ENCODE measurements at regions not wholly inside any gene's neighbourhood (a gene's known extent, or its start where the extent isn't known, plus 50 kb on each side); places are given as distances from the start of the nearest gene placed in this dataset.

DNA sequence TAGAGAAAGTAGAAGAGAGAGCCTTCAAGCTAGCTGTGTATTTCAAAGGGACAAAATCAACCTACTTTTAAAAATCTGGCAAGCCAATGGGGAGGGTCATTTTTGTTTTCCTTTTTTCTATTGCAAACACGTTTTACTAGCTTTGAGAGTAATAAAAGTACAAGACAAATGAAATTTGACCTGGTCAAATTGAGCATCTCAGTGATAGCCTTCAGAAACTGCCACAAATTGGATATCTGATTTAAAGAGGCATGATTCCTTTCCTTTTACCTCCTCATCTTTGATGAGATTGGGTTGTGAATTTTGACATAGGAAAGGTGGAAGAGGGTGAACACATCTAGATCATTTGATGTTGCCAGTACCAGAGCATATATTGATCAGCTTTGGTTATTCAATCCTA lies 53.6 kb upstream of the RBMS3 start:
- H3K27ac ChIP-seq (ENCODE audit: low read length), result no peak overlapping the region
- CTCF ChIA-PET, result no interaction called here

More for the DNA sequence above, 53.6 kb upstream of the RBMS3 start:
- Histone ChIP-seq H3K4me1 (ENCODE audit: insufficient read depth, low read length) (no peaks in the 10 kb centered on the region), H4K20me1 (ENCODE audit: low read length) (no peaks in the 10 kb centered on the region), H3K9ac (ENCODE audit: low read length) (no peak overlapping the region), H3K9me3 (ENCODE audit: low read length) (no peaks in the 10 kb centered on the region), H2AFZ (ENCODE audit: low read length) (no peak overlapping the region), H3K36me3 (ENCODE audit: low read depth, low read length) (no peaks in the 10 kb centered on the region), H3K9me2 (replicated peaks; ENCODE audit: low read length) (no peaks in the 10 kb centered on the region), H3K79me2 (ENCODE audit: low read length) (no peaks in the 10 kb centered on the region), H3F3A (ENCODE audit: low read length, unreplicated experiment) (no peaks in the 10 kb centered on the region), H3K4me2 (ENCODE audit: low read length) (no peak overlapping the region), H3K27me3 (ENCODE audit: low read length) (no peaks in the 10 kb centered on the region), H3K4me3 (ENCODE audit: low read length) (no peak overlapping the region)
- BruUV-seq (replicated peaks), result no TSS peak
- intact Hi-C loops (cut with micrococcal nuclease), result no loop called here
- POLR2A ChIA-PET (ENCODE audit: unreplicated experiment), result no interaction called here
- TF ChIP-seq EZH2 (IDR thresholded peaks at IDR 0.05; ENCODE audit: low read length, unreplicated experiment) (no peak), EZH2phosphoT487 (IDR thresholded peaks at IDR 0.05; ENCODE audit: borderline replicate concordance, low read length) (no peak)
- TF ChIP-seq, protein P1, sequence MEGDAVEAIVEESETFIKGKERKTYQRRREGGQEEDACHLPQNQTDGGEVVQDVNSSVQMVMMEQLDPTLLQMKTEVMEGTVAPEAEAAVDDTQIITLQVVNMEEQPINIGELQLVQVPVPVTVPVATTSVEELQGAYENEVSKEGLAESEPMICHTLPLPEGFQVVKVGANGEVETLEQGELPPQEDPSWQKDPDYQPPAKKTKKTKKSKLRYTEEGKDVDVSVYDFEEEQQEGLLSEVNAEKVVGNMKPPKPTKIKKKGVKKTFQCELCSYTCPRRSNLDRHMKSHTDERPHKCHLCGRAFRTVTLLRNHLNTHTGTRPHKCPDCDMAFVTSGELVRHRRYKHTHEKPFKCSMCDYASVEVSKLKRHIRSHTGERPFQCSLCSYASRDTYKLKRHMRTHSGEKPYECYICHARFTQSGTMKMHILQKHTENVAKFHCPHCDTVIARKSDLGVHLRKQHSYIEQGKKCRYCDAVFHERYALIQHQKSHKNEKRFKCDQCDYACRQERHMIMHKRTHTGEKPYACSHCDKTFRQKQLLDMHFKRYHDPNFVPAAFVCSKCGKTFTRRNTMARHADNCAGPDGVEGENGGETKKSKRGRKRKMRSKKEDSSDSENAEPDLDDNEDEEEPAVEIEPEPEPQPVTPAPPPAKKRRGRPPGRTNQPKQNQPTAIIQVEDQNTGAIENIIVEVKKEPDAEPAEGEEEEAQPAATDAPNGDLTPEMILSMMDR (conservative IDR thresholded peaks at IDR 0.05; ENCODE audit: low read depth, low read length), result no peak
- DNase-seq (no peak), ATAC-seq (no peak; the same call in 1 of the 2 replicates)
